ENCODE measurements at regions not wholly inside any gene's neighbourhood (a gene's known extent, or its start where the extent isn't known, plus 50 kb on each side); places are given as distances from the start of the nearest gene placed in this dataset.

DNA sequence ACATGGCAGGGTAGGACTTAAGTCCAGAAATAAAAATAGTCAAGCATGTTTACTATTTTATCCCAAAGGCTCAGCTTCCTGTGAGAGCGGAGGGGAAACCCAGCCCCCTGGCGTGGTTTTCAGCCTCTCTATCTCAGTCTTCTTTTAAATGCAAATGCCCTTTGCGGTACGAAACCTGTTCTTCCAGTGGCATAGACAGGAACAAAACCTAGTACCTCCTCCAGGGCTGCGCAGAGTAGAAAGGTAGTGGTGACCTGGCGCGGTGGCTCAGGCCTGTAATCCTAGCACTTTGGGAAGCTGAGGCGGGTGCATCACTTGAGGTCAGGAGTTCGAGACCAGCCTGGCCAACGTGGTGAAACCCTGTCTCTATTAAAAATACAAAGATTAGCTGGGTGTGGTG is 181.3 kb upstream of the FOXK1 start:
- TF ChIP-seq POLR2AphosphoS5 (IDR thresholded peaks at IDR 0.05; ENCODE audit: low read depth) (no peak), REST (IDR thresholded peaks at IDR 0.05; ENCODE audit: insufficient replicate concordance, low read depth) (no peak), GABPA (IDR thresholded peaks at IDR 0.05; ENCODE audit: low read depth) (no peak), SPI1 (IDR thresholded peaks at IDR 0.05; ENCODE audit: borderline replicate concordance, low read depth) (no peak)
- TF ChIP-seq, protein P1, sequence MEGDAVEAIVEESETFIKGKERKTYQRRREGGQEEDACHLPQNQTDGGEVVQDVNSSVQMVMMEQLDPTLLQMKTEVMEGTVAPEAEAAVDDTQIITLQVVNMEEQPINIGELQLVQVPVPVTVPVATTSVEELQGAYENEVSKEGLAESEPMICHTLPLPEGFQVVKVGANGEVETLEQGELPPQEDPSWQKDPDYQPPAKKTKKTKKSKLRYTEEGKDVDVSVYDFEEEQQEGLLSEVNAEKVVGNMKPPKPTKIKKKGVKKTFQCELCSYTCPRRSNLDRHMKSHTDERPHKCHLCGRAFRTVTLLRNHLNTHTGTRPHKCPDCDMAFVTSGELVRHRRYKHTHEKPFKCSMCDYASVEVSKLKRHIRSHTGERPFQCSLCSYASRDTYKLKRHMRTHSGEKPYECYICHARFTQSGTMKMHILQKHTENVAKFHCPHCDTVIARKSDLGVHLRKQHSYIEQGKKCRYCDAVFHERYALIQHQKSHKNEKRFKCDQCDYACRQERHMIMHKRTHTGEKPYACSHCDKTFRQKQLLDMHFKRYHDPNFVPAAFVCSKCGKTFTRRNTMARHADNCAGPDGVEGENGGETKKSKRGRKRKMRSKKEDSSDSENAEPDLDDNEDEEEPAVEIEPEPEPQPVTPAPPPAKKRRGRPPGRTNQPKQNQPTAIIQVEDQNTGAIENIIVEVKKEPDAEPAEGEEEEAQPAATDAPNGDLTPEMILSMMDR (IDR thresholded peaks at IDR 0.05; ENCODE audit: insufficient read depth, low read length) = no peak
